Upper lobe of right lung (tissue), 1 donor: ENCODE measurements at regions not wholly inside any gene's neighbourhood (a gene's known extent, or its start where the extent isn't known, plus 50 kb on each side); places are given as distances from the start of the nearest gene placed in this dataset.

Experiments used
- ATAC-seq: fragments of 200-7000 bp; cut with Tn5 transposase; one replicate; pipeline ENCODE4 v1.9.1; 2020; ENCODE audit warnings: mild to moderate bottlenecking, moderate library complexity
- DNase-seq: peaks from one replicate; pipeline ENCODE4 v3.0.0-alpha.2; 2020
- H3K27ac ChIP-seq: fragments of 200-600 bp; one replicate; pipeline ENCODE4 v1.8.0; 2022
- H3K27me3 ChIP-seq: fragments of 200-600 bp; one replicate; pipeline ENCODE4 v1.8.0; 2022; ENCODE audit warnings: mild to moderate bottlenecking
- H3K36me3 ChIP-seq: fragments of 200-600 bp; one replicate; pipeline ENCODE4 v1.8.0; 2022
- H3K4me1 ChIP-seq: fragments of 200-600 bp; one replicate; pipeline ENCODE4 v1.8.0; 2022
- H3K4me3 ChIP-seq: fragments of 200-600 bp; one replicate; pipeline ENCODE4 v1.8.0; 2022; ENCODE audit warnings: mild to moderate bottlenecking
- H3K9me3 ChIP-seq: fragments of 200-600 bp; one replicate; pipeline ENCODE4 v1.8.0; 2022
- intact Hi-C: fragments of 100-400 bp; cut with DNase I; formaldehyde crosslinking; loops from one replicate; pipeline ENCODE4 v1.11.0; 2022
- TF ChIP-seq, protein P1 (sequence below): fragments of 200-600 bp; IDR thresholded peaks from one replicate; pipeline ENCODE4 v1.8.0; 2022; ENCODE audit warnings: antibody characterized with exemption
- donor health status: DM: no; HTN: yes; CAD: no; lungs with severe emphysema.

DNA sequence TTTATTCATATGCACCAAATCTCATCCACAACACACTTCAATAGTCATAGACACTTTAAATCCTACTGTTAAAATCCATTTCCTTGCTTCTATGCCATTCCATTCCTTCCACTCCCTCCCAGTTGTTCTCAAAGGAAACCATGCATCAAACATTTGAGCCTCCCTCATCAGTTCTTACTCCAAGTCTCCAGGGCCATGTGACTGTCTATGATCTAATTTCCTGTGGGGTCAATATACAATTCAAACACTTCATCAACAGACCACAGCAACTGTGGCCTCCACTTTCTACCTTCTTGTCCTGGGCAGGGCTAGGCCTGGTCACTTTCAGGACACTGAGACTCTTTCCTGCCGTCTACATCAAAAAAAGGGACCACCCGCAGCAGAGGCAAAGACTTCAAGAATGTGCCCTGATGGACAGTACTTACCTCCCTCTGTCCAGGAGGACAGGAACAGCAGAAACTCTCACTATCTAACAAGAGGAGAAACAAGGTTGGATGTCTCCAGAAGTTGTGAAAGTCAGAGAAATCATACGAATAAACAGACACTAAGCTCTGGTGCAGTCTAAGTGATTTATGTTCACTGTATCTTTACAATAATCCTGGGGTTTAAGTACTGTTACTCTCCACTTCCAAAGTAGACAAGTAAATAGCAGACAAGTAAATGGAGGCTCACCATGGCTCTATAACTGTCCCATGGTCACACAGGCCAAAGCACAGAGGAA lies 160.2 kb downstream of the QRSL1 start:
- TF ChIP-seq, protein P1, sequence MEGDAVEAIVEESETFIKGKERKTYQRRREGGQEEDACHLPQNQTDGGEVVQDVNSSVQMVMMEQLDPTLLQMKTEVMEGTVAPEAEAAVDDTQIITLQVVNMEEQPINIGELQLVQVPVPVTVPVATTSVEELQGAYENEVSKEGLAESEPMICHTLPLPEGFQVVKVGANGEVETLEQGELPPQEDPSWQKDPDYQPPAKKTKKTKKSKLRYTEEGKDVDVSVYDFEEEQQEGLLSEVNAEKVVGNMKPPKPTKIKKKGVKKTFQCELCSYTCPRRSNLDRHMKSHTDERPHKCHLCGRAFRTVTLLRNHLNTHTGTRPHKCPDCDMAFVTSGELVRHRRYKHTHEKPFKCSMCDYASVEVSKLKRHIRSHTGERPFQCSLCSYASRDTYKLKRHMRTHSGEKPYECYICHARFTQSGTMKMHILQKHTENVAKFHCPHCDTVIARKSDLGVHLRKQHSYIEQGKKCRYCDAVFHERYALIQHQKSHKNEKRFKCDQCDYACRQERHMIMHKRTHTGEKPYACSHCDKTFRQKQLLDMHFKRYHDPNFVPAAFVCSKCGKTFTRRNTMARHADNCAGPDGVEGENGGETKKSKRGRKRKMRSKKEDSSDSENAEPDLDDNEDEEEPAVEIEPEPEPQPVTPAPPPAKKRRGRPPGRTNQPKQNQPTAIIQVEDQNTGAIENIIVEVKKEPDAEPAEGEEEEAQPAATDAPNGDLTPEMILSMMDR: no peak
- Histone ChIP-seq H3K27ac (no peak overlapping the region), H3K4me3 (no peak overlapping the region), H3K36me3 (no peaks in the 10 kb centered on the region), H3K9me3 (no peaks in the 10 kb centered on the region), H3K4me1 (no peaks in the 10 kb centered on the region), H3K27me3 (no peaks in the 10 kb centered on the region)
- no peak for ATAC-seq
- DNase-seq: no peak
- intact Hi-C loops: no loop called here

DNA sequence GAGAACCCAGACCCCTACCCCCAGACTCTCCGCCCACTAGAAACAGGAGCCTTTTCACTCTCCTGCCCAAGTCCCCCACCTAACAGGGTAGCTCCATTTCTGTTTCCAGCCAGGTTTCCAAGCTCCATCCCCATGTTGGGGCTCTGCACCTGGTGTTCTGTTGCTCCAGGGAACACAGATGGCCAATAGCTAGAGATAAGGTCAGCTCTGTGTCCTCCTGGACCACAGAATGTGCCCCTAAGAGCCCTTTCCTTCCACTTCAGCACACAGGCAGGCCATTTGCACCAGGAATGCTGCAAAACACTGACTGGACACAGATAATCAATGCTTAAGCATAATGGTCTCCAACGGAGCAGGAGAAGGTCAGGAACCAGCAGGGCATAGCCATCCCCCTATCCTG lies 159.4 kb downstream of the QRSL1 start:
- H3K4me1 ChIP-seq: no peaks in the 10 kb centered on the region
- no peaks in the 10 kb centered on the region for H3K27me3 ChIP-seq
- H3K9me3 ChIP-seq: no peaks in the 10 kb centered on the region
- DNase-seq: no peak
- no peaks in the 10 kb centered on the region for H3K36me3 ChIP-seq
- H3K4me3 ChIP-seq: no peak overlapping the region
- intact Hi-C loops: no loop called here
- no peak overlapping the region for H3K27ac ChIP-seq
- ATAC-seq: no peak
- TF ChIP-seq, protein P1: no peak

DNA sequence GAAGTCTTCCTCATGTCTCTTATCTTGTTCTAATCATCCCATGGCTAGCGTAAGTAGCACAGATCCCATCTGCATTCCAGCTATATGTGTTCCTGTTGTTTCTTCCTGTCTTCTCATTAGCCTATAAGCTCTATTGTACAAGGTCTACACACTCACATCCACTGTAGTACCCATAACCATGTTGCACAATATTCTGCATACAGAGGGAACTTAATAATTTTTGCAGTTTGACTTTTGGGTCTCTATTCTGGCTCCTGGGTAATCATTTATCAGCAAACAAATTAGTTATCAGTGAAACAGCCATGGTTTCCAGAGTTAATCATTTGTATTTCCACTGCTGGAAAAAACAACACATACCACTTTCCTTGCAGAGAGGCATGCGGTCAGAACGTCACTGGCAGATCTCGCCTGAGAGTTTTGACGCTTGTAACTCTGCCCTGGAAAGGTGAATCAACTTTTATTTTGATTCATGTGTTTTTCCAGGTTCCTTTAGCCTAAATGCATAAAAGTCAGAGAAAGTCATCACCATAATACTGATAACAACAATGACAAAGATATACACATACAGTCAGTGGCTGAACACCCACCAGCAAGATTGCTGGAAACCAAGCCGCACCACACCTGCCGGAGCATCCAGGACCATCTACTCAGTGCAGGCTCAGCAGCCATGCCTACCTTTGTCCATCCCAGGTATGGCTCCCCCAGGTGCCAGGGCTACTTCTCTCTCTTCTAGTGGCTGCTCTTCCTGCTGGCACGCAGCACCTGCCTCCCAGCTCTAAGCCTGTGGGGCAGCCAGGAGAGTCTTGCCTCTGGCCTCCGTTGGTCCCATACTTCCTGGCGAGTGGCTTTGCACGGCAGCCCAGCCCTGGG lies 158.2 kb downstream of the QRSL1 start:
- ATAC-seq (no peak), DNase-seq (no peak)
- Histone ChIP-seq H3K27ac (no peak overlapping the region), H3K4me3 (no peak overlapping the region), H3K27me3 (no peaks in the 10 kb centered on the region), H3K4me1 (no peaks in the 10 kb centered on the region), H3K36me3 (no peaks in the 10 kb centered on the region), H3K9me3 (no peaks in the 10 kb centered on the region)
- TF ChIP-seq, protein P1: no peak
- intact Hi-C loops: no loop called here

DNA sequence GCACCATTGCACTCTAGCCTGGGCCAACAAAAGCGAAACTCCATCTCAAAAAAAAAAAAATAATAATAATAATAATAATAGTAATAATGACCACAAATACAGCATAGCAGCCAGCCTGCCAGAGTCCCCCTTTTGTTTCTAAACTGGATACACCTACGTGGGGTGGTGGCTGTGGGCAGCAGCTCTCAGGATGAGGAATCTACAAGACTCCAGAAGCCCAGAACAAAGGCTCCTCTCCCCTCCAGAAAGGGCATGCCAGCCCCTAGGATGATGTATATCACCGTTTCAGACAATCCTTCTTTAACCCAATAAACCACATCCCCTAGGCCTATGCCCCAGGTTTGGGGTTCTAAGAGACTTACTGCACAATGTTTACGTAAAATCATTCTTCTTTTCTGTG lies 155.9 kb downstream of the QRSL1 start:
- ATAC-seq (no peak), DNase-seq (no peak)

DNA sequence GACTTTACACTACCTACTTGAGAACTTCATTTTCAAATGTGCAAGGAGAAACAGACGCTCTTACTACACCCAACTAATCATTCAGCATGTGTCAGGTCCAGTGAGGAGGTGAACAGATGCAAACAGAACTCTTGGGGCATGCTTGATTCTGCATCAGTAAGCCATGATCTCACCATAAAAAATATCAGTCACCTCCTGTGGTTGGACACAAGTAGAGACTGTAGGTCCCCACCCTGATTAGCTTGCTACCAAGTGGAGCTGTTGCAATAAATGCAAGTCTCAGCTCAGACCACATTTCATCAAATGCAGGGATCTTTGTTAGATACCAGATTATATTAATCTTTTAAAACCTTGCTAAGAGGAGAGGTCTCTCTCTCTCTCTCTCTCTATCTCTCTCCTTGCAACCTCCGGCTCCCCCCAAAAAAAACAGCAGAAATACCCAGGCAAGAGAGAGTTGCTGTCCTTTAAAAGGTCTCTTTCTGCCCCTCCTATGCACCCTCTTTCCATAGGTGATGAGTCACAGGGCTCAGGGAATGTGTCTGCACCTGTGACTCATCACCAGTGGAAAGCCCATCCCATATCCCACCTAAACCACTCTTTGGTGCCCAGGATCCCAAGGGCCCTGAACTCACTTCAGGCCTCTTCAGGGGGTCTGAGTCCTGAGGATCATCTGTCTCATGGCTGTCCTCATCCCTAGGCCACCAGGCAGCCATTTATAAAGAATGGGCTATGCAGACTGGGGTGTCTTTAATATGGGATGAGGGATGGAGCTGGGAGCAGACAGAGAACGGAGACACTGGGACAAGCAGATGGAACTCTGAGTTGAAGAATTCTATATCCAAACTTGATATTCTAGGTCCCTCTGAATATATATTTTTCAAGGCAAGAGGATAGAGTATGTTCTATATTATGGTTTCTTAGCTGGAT lies 154.5 kb downstream of the QRSL1 start:
- Histone ChIP-seq H3K9me3 (no peaks in the 10 kb centered on the region), H3K4me1 (no peaks in the 10 kb centered on the region), H3K36me3 (no peaks in the 10 kb centered on the region), H3K27ac (no peak overlapping the region), H3K4me3 (no peak overlapping the region), H3K27me3 (no peaks in the 10 kb centered on the region)
- DNase-seq (no peak), ATAC-seq (no peak)
- intact Hi-C loops: no loop called here
- TF ChIP-seq, protein P1: no peak

More for the DNA sequence above, 155.9 kb downstream of the QRSL1 start:
- no peaks in the 10 kb centered on the region for H3K36me3 ChIP-seq
- H3K9me3 ChIP-seq: no peaks in the 10 kb centered on the region
- H3K4me1 ChIP-seq: no peaks in the 10 kb centered on the region
- no peaks in the 10 kb centered on the region for H3K27me3 ChIP-seq
- H3K27ac ChIP-seq: no peak overlapping the region
- no peak overlapping the region for H3K4me3 ChIP-seq
- TF ChIP-seq, protein P1: no peak
- intact Hi-C loops: no loop called here
